PC-3 (cell line): ENCODE measurements at regions not wholly inside any gene's neighbourhood (a gene's known extent, or its start where the extent isn't known, plus 50 kb on each side); places are given as distances from the start of the nearest gene placed in this dataset.
A peak's percentile ranks its signal among the peaks of the same experiment; 100 is the strongest.

Experiments
- ATAC-seq: fragments of 200-7000 bp; cut with Tn5 transposase; 2 replicates; pipeline ENCODE4 v1.9.1; 2020; ENCODE audit warnings: mild to moderate bottlenecking, moderate library complexity
- BruUV-seq: library from RNA; stranded (reverse); fragments of 400-500 nt; replicated peaks from 2 replicates; lab custom pipeline; 2021; lab: Mats Ljungman, UMichigan
- CTCF ChIA-PET: fragments of 300-600 bp; sonication (Branson Sonifier 250); formaldehyde crosslinking; loops from one replicate; lab custom pipeline; 2022; ENCODE audit warnings: antibody characterized with exemption; lab: Charles Lee
- POLR2A ChIA-PET: fragments of 300-600 bp; sonication (Branson Sonifier 250); formaldehyde crosslinking; loops from one replicate; lab custom pipeline; 2022; ENCODE audit warnings: antibody characterized with exemption; ENCODE audit not compliant: unreplicated experiment; lab: Charles Lee
- DNase-seq: peaks from one replicate; pipeline ENCODE4 v3.0.0-alpha.2; 2015
- H2AFZ ChIP-seq: fragments of 300-600 bp; sonication (generic); 2 replicates; pipeline ENCODE4 v1.6.0; 2016; ENCODE audit warnings: antibody characterized with exemption, low read length
- H3F3A ChIP-seq: fragments of 300-600 bp; sonication (generic); one replicate; pipeline ENCODE4 v1.6.0; 2017; ENCODE audit warnings: antibody characterized with exemption, low read length, control low read depth, mild to moderate bottlenecking; ENCODE audit not compliant: unreplicated experiment
- H3K27ac ChIP-seq: fragments of 300-600 bp; sonication (generic); 2 replicates; pipeline ENCODE4 v1.5.1; 2016; ENCODE audit warnings: mild to moderate bottlenecking, low read length
- H3K27me3 ChIP-seq: fragments of 300-600 bp; sonication (generic); 2 replicates; pipeline ENCODE4 v1.6.1; 2016; ENCODE audit warnings: low read length, mixed read lengths
- H3K36me3 ChIP-seq: fragments of 300-600 bp; sonication (generic); 2 replicates; pipeline ENCODE4 v1.6.1; 2016; ENCODE audit warnings: low read depth, mixed run types, low read length, mixed read lengths
- H3K4me1 ChIP-seq: fragments of 300-600 bp; sonication (generic); 2 replicates; pipeline ENCODE4 v1.5.1; 2016; ENCODE audit warnings: low read length; ENCODE audit not compliant: insufficient read depth
- H3K4me2 ChIP-seq: fragments of 300-600 bp; sonication (generic); 2 replicates; pipeline ENCODE4 v1.6.0; 2016; ENCODE audit warnings: low read length
- H3K4me3 ChIP-seq: fragments of 300-600 bp; sonication (generic); 2 replicates; pipeline ENCODE4 v1.5.1; 2016; ENCODE audit warnings: mild to moderate bottlenecking, low read length, mixed read lengths
- H3K79me2 ChIP-seq: fragments of 300-600 bp; sonication (generic); 2 replicates; pipeline ENCODE4 v1.6.1; 2017; ENCODE audit warnings: low read length, mixed read lengths
- H3K9ac ChIP-seq: fragments of 300-600 bp; sonication (generic); 2 replicates; pipeline ENCODE4 v1.6.0; 2016; ENCODE audit warnings: mild to moderate bottlenecking, low read length
- H3K9me2 ChIP-seq: fragments of 300-600 bp; sonication (generic); replicated peaks from 2 replicates; pipeline ENCODE4 v1.6.1; 2016; ENCODE audit warnings: mixed run types, low read length, mixed read lengths
- H3K9me3 ChIP-seq: fragments of 300-600 bp; sonication (generic); 2 replicates; pipeline ENCODE4 v1.6.1; 2016; ENCODE audit warnings: low read length, mixed read lengths
- H4K20me1 ChIP-seq: fragments of 300-600 bp; sonication (generic); 2 replicates; pipeline ENCODE4 v1.6.1; 2016; ENCODE audit warnings: low read length, mixed read lengths
- CTCF ChIP-seq: fragments of 300-600 bp; sonication (generic); conservative IDR thresholded peaks from 2 replicates; pipeline ENCODE4 v1.5.1; 2017; ENCODE audit warnings: antibody characterized with exemption, low read depth, mild to moderate bottlenecking, low read length
- EZH2 ChIP-seq: fragments of 300-600 bp; sonication (generic); IDR thresholded peaks from one replicate; pipeline ENCODE4 v1.6.1; 2017; ENCODE audit warnings: antibody characterized with exemption, mild to moderate bottlenecking, low read length; ENCODE audit not compliant: unreplicated experiment
- EZH2phosphoT487 ChIP-seq: fragments of 300-600 bp; sonication (generic); IDR thresholded peaks from 2 replicates; pipeline ENCODE4 v1.6.1; 2018; ENCODE audit warnings: mild to moderate bottlenecking, antibody characterized with exemption, low read length, borderline replicate concordance
- intact Hi-C: fragments of 100-400 bp; cut with micrococcal nuclease; formaldehyde crosslinking; loops from 2 replicates; pipeline ENCODE4 v1.9.0; 2023

GRCh38 chr14:73789989-73790581 is 61.5 kb upstream of the PTGR2 start:
- no peaks in the 10 kb centered on the region for H3K27me3 ChIP-seq
- no peaks in the 10 kb centered on the region for H3K9me3 ChIP-seq
- H3K4me2 ChIP-seq: peak overlapping the region; percentile 27
- no peak overlapping the region for H3K4me3 ChIP-seq
- H3K79me2 ChIP-seq: peaks cover 30% of the 10 kb centered on the region
- TF ChIP-seq CTCF: no peak
- TF ChIP-seq EZH2: no peak
- TF ChIP-seq EZH2phosphoT487: no peak
- H3K27ac ChIP-seq: peak overlapping the region; percentile 9; the same call in 1 of the 2 replicates
- ChIA-PET POLR2A (interaction anchor here (0.6 kb wide), 1 partner anchor 39 kb away, joined by 4 read pairs; no protein-coding TSS in a partner anchor), CTCF (interaction anchor here (0.7 kb wide), 1 partner anchor 61 kb away, joined by 3 read pairs; no protein-coding TSS in a partner anchor)
- no TSS peak for BruUV-seq
- no peaks in the 10 kb centered on the region for H3K9me2 ChIP-seq
- H3K9ac ChIP-seq: no peak overlapping the region
- intact Hi-C loops: loop anchor here (1.0 to 5.0 kb wide), 3 partner anchors 30 to 38 kb away; a partner anchor contains a TSS
- DNase-seq (peak; percentile 53), ATAC-seq (peak; percentile 14)
- peak overlapping the region; percentile 42 for H2AFZ ChIP-seq
- no peaks in the 10 kb centered on the region for H4K20me1 ChIP-seq
- peaks cover 43% of the 10 kb centered on the region for H3K4me1 ChIP-seq
- H3F3A ChIP-seq: peaks cover 2% of the 10 kb centered on the region
- no peaks in the 10 kb centered on the region for H3K36me3 ChIP-seq

- intact Hi-C loops: loop anchor here (5.0 kb wide), 1 partner anchor 37 kb away; no protein-coding TSS in a partner anchor
These were observed 62.7 kb upstream of the PTGR2 start for GRCh38 chr14:73788701-73789551.

More at GRCh38 chr14:73788701-73789551, 62.7 kb upstream of the PTGR2 start:
- no peak for ATAC-seq
- Histone ChIP-seq H3K9me2 (no peaks in the 10 kb centered on the region), H3K79me2 (peaks cover 41% of the 10 kb centered on the region), H3K9me3 (no peaks in the 10 kb centered on the region), H4K20me1 (no peaks in the 10 kb centered on the region; the same call in 1 of the 2 replicates), H2AFZ (no peak overlapping the region), H3K4me3 (no peak overlapping the region), H3K4me2 (peak overlapping the region; percentile 99), H3K36me3 (no peaks in the 10 kb centered on the region), H3K9ac (no peak overlapping the region), H3K27me3 (no peaks in the 10 kb centered on the region), H3K4me1 (peaks cover 51% of the 10 kb centered on the region), H3K27ac (no peak overlapping the region), H3F3A (peaks cover 3% of the 10 kb centered on the region)
- BruUV-seq: no TSS peak
- ChIA-PET POLR2A (interaction anchor here (0.6 to 1.1 kb wide), 4 partner anchors 9 to 116 kb away, joined by 3 to 4 read pairs (median 4); no protein-coding TSS in a partner anchor), CTCF (interaction anchor here (0.6 to 1.0 kb wide), 2 partner anchors 34 to 57 kb away, joined by 3 read pairs; no protein-coding TSS in a partner anchor)
- TF ChIP-seq CTCF (no peak), EZH2phosphoT487 (no peak), EZH2 (no peak)
- no peak for DNase-seq
